ENCODE measurements at regions not wholly inside any gene's neighbourhood (a gene's known extent, or its start where the extent isn't known, plus 50 kb on each side); places are given as distances from the start of the nearest gene placed in this dataset.

DNA sequence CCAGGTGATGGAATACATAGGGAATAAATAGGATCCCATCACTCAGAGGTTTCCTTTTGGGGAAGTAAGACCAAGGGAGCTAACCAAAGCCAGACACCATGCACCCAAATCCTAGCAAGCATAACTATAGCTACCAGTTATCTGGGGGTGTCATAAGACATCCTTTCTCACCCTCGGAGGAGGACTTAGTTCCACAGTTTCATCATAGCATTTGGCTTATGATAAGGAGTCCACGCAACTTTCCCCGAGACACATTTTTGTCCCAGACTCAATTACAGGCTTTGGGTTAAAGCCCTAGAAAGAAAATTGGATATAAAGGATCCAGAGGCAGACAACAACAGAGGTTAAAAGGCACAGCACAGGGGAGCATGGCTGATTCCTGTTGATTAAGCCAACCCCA lies 442.9 kb downstream of the HTR7 start:
- H3K4me1 ChIP-seq (replicated peaks in 1 of 2): no peaks in the 10 kb centered on the region
- no peaks in the 10 kb centered on the region for H3K27me3 ChIP-seq
- DNase-seq: no peak
- H3K9me3 ChIP-seq (replicated peaks in 1 of 3): no peaks in the 10 kb centered on the region
- no peak overlapping the region for H3K27ac ChIP-seq
- 77 to 88% (median 85%) methylated on average over 3 of the region's 3 CpGs for WGBS, 4 donors
- intact Hi-C loops (cut with DNase I): no loop called here
- no peak for TF ChIP-seq POLR2A (IDR thresholded peaks at IDR 0.05)
- TF ChIP-seq, protein P1, sequence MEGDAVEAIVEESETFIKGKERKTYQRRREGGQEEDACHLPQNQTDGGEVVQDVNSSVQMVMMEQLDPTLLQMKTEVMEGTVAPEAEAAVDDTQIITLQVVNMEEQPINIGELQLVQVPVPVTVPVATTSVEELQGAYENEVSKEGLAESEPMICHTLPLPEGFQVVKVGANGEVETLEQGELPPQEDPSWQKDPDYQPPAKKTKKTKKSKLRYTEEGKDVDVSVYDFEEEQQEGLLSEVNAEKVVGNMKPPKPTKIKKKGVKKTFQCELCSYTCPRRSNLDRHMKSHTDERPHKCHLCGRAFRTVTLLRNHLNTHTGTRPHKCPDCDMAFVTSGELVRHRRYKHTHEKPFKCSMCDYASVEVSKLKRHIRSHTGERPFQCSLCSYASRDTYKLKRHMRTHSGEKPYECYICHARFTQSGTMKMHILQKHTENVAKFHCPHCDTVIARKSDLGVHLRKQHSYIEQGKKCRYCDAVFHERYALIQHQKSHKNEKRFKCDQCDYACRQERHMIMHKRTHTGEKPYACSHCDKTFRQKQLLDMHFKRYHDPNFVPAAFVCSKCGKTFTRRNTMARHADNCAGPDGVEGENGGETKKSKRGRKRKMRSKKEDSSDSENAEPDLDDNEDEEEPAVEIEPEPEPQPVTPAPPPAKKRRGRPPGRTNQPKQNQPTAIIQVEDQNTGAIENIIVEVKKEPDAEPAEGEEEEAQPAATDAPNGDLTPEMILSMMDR (IDR thresholded peaks at IDR 0.05): no peak
- no peaks in the 10 kb centered on the region for H3K36me3 ChIP-seq (replicated peaks in 1 of 2)
- no peak overlapping the region for H3K4me3 ChIP-seq

DNA sequence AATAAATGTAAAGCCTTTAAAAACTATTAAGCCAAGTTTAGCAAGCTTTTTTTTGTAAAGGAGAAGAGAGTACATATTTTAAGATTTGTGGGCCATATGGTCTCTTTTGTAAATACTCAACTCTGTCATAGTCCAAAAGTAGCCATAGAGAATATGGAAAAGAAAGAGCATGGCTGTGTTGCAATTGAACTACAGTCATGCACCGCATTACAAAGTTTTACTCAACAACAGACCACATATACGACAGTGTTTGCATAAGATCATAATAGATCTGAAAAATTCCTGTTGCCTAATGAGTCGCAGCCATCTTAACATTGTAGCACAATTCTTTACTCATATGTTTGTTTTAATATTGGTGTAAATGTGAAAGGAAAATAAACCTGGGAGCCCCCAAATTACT lies 440.8 kb downstream of the HTR7 start:
- intact Hi-C loops (cut with DNase I): no loop called here
- Histone ChIP-seq H3K27ac (no peak overlapping the region), H3K4me1 (replicated peaks in 1 of 2) (no peaks in the 10 kb centered on the region), H3K9me3 (replicated peaks in 1 of 3) (no peaks in the 10 kb centered on the region), H3K36me3 (replicated peaks in 1 of 2) (no peaks in the 10 kb centered on the region), H3K4me3 (no peak overlapping the region), H3K27me3 (no peaks in the 10 kb centered on the region)
- TF ChIP-seq, protein P1 (IDR thresholded peaks at IDR 0.05): no peak
- no peak for TF ChIP-seq POLR2A (IDR thresholded peaks at IDR 0.05)
- 59 to 62% (median 59%) methylated on average over 3 of the region's 3 CpGs for WGBS, 4 donors
- no peak for DNase-seq

DNA sequence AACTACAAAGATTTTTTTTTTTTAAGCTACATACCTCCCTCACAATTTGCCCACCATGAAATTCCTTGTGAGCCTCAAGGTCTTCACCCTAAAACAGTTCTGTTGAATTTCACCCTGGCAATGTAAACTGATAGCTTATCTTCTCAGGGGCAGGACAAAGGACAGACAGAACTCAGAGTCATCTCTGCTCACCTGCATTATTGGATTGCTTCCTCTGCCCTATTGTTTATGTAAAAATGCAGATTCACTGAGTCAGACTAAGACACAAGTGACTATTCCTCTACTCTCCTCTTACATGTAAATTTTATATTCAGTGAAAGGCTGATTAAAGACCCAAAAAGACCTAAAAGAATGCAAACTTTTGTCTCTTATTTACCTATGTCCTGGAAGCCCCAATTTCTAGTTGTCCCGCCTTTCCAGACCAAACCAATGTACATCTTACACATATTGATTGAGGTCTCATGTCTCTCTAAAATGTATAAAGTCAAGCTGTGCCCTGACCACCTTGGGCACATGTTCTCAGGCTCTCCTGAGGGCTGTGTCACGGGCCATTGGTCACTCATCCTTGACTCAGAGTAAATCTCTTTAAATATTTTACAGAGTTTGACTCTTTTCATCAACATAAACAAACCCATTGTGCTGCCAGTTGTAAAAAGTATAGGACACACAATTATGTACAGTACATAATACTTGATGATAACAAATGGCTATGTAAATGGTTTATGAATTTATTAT lies 440.2 kb downstream of the HTR7 start:
- H3K27me3 ChIP-seq: no peaks in the 10 kb centered on the region
- H3K27ac ChIP-seq: no peak overlapping the region
- DNase-seq: no peak
- no peaks in the 10 kb centered on the region for H3K4me1 ChIP-seq (replicated peaks in 1 of 2)
- H3K4me3 ChIP-seq: no peak overlapping the region
- H3K36me3 ChIP-seq (replicated peaks in 1 of 2): no peaks in the 10 kb centered on the region
- intact Hi-C loops (cut with DNase I): no loop called here
- 79 to 93% (median 86%) methylated on average over 2 of the region's 2 CpGs for WGBS, 4 donors
- TF ChIP-seq, protein P1 (IDR thresholded peaks at IDR 0.05): no peak
- no peak for TF ChIP-seq POLR2A (IDR thresholded peaks at IDR 0.05)
- H3K9me3 ChIP-seq (replicated peaks in 1 of 3): no peaks in the 10 kb centered on the region

DNA sequence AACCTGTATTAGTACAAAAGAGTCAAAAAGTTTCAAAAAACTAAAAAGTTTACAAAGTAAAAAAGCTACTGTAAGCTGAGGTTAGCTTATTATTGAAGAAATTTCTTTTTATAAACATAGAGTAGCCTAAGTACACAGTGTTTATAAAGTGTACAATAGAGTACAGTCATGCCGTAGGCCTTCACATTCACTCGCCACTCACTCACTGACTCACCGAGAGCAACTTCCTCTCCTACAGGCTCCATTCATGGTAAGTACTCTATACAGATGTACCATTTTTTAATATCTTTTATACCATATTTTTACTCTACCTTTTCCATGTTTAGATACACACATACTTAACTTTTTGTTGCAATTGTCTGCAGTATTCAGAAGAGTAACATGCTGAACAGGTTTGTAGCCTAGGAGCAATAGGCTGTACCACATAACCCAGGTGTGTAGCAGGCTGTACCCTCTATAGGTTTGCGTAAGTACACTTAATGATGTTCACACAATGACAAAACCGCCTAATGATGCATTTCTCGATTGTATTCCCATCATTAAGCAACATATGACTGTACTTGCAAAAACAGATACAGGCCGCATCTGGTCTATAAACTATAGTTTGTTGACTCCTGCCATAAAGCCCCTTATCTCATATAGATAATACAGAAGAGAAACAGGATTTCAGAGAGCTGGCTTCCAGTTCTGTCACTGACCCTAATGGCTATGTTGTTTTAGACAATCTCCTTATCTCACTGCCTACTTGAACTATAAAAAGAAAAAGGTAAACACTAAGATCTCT lies 438.8 kb downstream of the HTR7 start:
- no peak for TF ChIP-seq POLR2A (IDR thresholded peaks at IDR 0.05)
- TF ChIP-seq, protein P1 (IDR thresholded peaks at IDR 0.05): no peak
- intact Hi-C loops (cut with DNase I): no loop called here
- Histone ChIP-seq H3K36me3 (replicated peaks in 1 of 2) (no peaks in the 10 kb centered on the region), H3K4me3 (no peak overlapping the region), H3K27me3 (no peaks in the 10 kb centered on the region), H3K9me3 (replicated peaks in 1 of 3) (no peaks in the 10 kb centered on the region), H3K4me1 (replicated peaks in 1 of 2) (no peaks in the 10 kb centered on the region), H3K27ac (no peak overlapping the region)
- 80 to 93% (median 87%) methylated on average over 7 of the region's 7 CpGs for WGBS, 4 donors
- no peak for DNase-seq

All from adrenal gland (tissue), 9 donors.